Osteoblast (primary cell): ENCODE measurements at regions not wholly inside any gene's neighbourhood (a gene's known extent, or its start where the extent isn't known, plus 50 kb on each side); places are given as distances from the start of the nearest gene placed in this dataset.
"Not testable (repeated sequence)": the region's sequence is repeated elsewhere in the genome, so short reads cannot be mapped to it uniquely, and the experiment has no call there.

ENCODE experiments used
- DNase-seq: peaks from one replicate; pipeline ENCODE4 v3.0.0; 2011; ENCODE audit warnings: low spot score, mixed read lengths; ENCODE audit not compliant: insufficient read length; ENCODE audit errors: missing footprints
- H2AFZ ChIP-seq: 2 replicates; pipeline ENCODE4 v1.6.0; 2011; ENCODE audit warnings: mild to moderate bottlenecking, low read length
- H3K27ac ChIP-seq: 2 replicates; pipeline ENCODE4 v1.5.1; 2011; ENCODE audit warnings: mild to moderate bottlenecking, low read depth, low read length, moderate library complexity
- H3K27me3 ChIP-seq: 2 replicates; pipeline ENCODE4 v1.6.0; 2012; ENCODE audit warnings: mild to moderate bottlenecking, control low read depth, inconsistent platforms, low read length, moderate library complexity; ENCODE audit not compliant: insufficient read depth
- H3K36me3 ChIP-seq: 2 replicates; pipeline ENCODE4 v1.5.1; 2011; ENCODE audit warnings: mild to moderate bottlenecking, low read length, control low read depth, moderate library complexity; ENCODE audit not compliant: insufficient read depth
- H3K4me1 ChIP-seq: 2 replicates; pipeline ENCODE4 v1.5.1; 2011; ENCODE audit warnings: mild to moderate bottlenecking, low read length, control low read depth, moderate library complexity; ENCODE audit not compliant: insufficient read depth
- H3K4me2 ChIP-seq: 2 replicates; pipeline ENCODE4 v1.6.0; 2011; ENCODE audit warnings: mild to moderate bottlenecking, low read length; ENCODE audit not compliant: insufficient read depth
- H3K4me3 ChIP-seq: fragments of 200-600 bp; sonication (generic); 3 replicates; pipeline ENCODE4 v1.5.1; 2012; ENCODE audit warnings: mild to moderate bottlenecking, low read length, inconsistent platforms; ENCODE audit not compliant: insufficient read depth
- H3K79me2 ChIP-seq: 2 replicates; pipeline ENCODE4 v1.6.0; 2012; ENCODE audit warnings: mild to moderate bottlenecking, low read length, control low read depth, inconsistent platforms; ENCODE audit not compliant: insufficient read depth
- H3K9me3 ChIP-seq: 2 replicates; pipeline ENCODE4 v1.5.1; 2011; ENCODE audit warnings: low read depth, low read length, control low read depth
- H4K20me1 ChIP-seq: 2 replicates; pipeline ENCODE4 v1.6.0; 2012; ENCODE audit warnings: mild to moderate bottlenecking, low read length, control low read depth; ENCODE audit not compliant: insufficient read depth
- TF ChIP-seq, protein P1 (sequence below): IDR thresholded peaks from 2 replicates; pipeline ENCODE4 v1.5.1; 2011; ENCODE audit warnings: mild to moderate bottlenecking, low read depth, low read length, moderate library complexity; ENCODE audit errors: extremely low read depth

DNA sequence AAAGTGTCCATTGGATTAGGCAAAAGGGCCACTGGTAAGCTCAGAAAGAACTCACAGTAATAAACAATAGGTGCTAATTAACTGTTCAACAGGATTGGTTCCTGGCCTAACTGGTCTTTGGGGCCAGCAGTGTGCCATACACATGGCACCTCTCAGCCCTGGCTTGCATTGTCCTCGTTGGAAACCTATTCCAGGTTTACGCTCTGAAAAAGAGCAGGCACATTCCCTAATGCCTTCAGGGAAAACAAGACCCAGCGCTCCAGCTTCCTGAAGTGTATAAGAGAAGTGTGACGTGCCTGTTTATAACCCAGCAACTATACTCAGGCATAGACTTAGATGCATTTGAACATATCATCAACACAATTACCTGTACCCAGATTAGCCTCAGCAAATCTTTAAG lies 51.9 kb upstream of the RBM47 start:
- no peak overlapping the region for H2AFZ ChIP-seq
- no peaks in the 10 kb centered on the region for H3K36me3 ChIP-seq
- H4K20me1 ChIP-seq, result no peaks in the 10 kb centered on the region
- H3K27ac ChIP-seq, result no peak overlapping the region
- H3K4me1 ChIP-seq, result no peaks in the 10 kb centered on the region
- H3K4me2 ChIP-seq, result no peak overlapping the region
- H3K79me2 ChIP-seq, result no peaks in the 10 kb centered on the region
- no peaks in the 10 kb centered on the region for H3K27me3 ChIP-seq
- H3K4me3 ChIP-seq, result no peak overlapping the region
- H3K9me3 ChIP-seq, result no peaks in the 10 kb centered on the region
- DNase-seq, result no peak
- TF ChIP-seq, protein P1, sequence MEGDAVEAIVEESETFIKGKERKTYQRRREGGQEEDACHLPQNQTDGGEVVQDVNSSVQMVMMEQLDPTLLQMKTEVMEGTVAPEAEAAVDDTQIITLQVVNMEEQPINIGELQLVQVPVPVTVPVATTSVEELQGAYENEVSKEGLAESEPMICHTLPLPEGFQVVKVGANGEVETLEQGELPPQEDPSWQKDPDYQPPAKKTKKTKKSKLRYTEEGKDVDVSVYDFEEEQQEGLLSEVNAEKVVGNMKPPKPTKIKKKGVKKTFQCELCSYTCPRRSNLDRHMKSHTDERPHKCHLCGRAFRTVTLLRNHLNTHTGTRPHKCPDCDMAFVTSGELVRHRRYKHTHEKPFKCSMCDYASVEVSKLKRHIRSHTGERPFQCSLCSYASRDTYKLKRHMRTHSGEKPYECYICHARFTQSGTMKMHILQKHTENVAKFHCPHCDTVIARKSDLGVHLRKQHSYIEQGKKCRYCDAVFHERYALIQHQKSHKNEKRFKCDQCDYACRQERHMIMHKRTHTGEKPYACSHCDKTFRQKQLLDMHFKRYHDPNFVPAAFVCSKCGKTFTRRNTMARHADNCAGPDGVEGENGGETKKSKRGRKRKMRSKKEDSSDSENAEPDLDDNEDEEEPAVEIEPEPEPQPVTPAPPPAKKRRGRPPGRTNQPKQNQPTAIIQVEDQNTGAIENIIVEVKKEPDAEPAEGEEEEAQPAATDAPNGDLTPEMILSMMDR, result no peak

DNA sequence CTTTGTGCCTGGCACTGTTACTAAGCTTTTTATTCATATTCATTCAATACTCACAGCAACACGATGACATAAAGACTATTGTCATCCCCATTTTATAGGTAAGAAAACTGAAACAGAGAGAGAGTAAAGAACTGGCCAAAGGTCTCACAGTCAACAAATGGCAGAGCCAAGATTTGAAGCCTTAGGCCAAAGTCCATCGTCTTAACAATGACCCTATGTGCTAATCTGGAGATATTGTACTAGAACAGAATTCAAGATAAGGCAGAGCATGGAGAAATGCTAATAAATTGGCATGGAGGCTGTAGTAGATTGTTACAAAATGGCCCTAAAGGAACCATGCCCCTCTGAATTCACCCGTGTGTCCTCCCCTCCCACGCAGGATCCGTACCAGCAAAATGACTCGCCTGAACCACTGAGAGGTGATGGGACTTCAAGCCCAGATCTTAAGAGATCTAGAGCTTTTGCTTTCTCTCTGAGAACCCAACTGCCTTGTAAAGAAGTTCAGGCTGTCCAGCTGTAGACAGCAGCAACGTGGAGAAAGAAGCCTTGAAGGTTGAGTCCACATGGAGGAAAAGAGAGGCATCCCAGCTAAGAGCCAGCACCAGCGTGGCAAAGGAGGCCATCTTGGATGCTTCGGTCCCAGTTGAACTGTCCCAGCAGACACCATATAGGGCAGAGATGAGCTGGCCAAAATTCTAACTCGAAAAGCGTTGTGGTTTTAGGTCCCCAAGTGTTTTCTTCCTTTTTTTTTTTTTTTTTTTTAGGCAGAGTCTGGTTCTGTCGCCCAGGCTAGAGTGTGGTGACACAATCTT lies 52.8 kb upstream of the RBM47 start:
- H3K36me3 ChIP-seq, result no peaks in the 10 kb centered on the region
- H3K4me1 ChIP-seq, result no peaks in the 10 kb centered on the region
- no peak overlapping the region for H2AFZ ChIP-seq
- H3K9me3 ChIP-seq, result no peaks in the 10 kb centered on the region
- H4K20me1 ChIP-seq, result no peaks in the 10 kb centered on the region
- no peak overlapping the region for H3K4me3 ChIP-seq
- H3K4me2 ChIP-seq, result no peak overlapping the region
- no peaks in the 10 kb centered on the region for H3K27me3 ChIP-seq
- no peak overlapping the region for H3K27ac ChIP-seq
- peak; percentile 27 for DNase-seq
- TF ChIP-seq, protein P1, result no peak
- H3K79me2 ChIP-seq, result no peaks in the 10 kb centered on the region

DNA sequence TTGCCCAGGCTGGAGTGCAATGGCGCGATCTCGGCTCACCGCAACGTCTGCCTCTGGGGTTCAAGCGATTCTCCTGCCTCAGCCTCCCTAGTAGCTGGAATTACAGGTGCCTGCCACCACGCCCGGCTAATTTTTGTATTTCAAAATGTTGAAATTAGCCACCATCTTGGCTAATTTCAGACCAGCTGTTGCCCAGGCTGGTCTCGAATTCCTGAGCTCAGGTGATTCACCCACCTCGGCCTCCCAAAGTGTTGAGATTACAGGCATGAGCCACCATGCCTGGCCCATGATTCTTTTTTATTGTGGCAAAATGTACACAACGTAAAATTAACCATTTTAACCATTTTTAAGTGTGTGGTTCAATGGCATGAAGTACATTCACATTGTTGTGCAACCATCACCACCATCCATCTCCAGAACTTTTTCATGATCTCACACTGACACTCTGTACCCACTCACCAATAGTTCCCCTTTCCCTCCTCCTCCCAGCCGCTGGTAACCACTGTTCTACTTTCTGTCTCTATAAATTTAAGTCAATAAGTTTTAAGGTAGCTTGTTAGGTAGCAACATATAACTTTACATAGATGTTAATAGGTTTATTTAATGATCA lies 54.0 kb upstream of the RBM47 start:
- DNase-seq, H3K4me2 ChIP-seq, H3K4me1 ChIP-seq, H3K79me2 ChIP-seq, H4K20me1 ChIP-seq, H3K27me3 ChIP-seq, H2AFZ ChIP-seq, H3K27ac ChIP-seq, H3K36me3 ChIP-seq, H3K4me3 ChIP-seq, H3K9me3 ChIP-seq: not testable (repeated sequence)

DNA sequence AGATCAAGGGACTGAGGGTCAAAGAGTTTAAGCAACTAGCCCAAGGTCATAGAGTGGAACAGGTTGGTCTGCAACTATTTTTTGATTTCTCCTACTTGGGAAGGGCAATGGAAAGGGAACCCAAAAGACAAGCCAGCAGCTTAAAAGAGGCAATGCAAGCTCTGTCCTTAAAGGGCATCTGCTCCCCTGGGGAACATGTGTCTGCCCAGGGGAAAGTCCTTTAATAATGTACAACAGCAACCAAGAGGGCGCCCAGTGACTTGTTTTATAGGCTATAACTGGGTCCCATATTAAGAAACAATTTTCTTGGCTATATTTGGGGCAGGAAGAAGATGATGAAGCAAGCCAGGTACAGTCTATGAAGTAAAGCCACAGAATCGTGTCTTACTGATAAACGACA lies 54.7 kb upstream of the RBM47 start:
- TF ChIP-seq, protein P1, result no peak
- H3K9me3 ChIP-seq, result no peaks in the 10 kb centered on the region
- H3K79me2 ChIP-seq, result no peaks in the 10 kb centered on the region
- H3K4me1 ChIP-seq, result no peaks in the 10 kb centered on the region
- H3K27me3 ChIP-seq, result no peaks in the 10 kb centered on the region
- no peaks in the 10 kb centered on the region for H4K20me1 ChIP-seq
- no peak overlapping the region for H3K27ac ChIP-seq
- H3K4me3 ChIP-seq, result no peak overlapping the region
- no peaks in the 10 kb centered on the region for H3K36me3 ChIP-seq
- H2AFZ ChIP-seq, result no peak overlapping the region
- peak; percentile 3 for DNase-seq
- H3K4me2 ChIP-seq, result no peak overlapping the region
